Right lobe of liver (tissue), 4 donors: ENCODE measurements at regions not wholly inside any gene's neighbourhood (a gene's known extent, or its start where the extent isn't known, plus 50 kb on each side); places are given as distances from the start of the nearest gene placed in this dataset.

Experiments used
- POLR2A ChIP-seq: fragments of 450-650 bp; IDR thresholded peaks from one replicate; pipeline ENCODE4 v1.6.1; 2017; ENCODE audit warnings: antibody characterized with exemption, mild to moderate bottlenecking
- TF ChIP-seq, protein P1 (sequence below), 4 donors: fragments of 200-600 bp in 3 of 4; fragments of 450-650 bp in 1 of 4; IDR thresholded peaks; one replicate each; pipeline versions ENCODE4 v1.5.1 to v1.8.0; 2016 to 2022; ENCODE audit warnings: antibody characterized with exemption in 4 of 4, mild to moderate bottlenecking in 2 of 4
- donor health status: DM: no; HTN: no; CAD: no.
- donor health status: DM: no; HTN: no; CAD: no.
- donor health status: DM: no; HTN: yes; CAD: no.

DNA sequence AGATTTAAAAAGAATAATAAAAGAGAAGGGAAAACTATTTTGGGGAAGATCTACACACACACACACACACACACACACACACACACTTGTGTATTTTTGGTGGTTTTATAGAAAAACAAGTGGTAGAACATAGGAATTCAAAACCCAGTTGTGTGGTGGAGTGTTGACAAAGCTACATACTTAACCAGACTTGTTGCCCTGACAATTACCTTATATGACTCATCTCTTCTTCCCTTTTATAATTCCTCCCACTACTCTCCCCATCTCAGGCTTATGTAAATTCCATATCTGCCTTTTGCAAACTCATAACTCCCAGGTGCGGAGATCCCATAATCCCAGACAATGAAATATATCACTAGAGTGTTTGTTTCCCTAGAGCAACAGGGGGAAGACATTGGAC, 873.7 kb downstream of the NXPH1 start:
- no peak for TF ChIP-seq POLR2A
- TF ChIP-seq, protein P1, sequence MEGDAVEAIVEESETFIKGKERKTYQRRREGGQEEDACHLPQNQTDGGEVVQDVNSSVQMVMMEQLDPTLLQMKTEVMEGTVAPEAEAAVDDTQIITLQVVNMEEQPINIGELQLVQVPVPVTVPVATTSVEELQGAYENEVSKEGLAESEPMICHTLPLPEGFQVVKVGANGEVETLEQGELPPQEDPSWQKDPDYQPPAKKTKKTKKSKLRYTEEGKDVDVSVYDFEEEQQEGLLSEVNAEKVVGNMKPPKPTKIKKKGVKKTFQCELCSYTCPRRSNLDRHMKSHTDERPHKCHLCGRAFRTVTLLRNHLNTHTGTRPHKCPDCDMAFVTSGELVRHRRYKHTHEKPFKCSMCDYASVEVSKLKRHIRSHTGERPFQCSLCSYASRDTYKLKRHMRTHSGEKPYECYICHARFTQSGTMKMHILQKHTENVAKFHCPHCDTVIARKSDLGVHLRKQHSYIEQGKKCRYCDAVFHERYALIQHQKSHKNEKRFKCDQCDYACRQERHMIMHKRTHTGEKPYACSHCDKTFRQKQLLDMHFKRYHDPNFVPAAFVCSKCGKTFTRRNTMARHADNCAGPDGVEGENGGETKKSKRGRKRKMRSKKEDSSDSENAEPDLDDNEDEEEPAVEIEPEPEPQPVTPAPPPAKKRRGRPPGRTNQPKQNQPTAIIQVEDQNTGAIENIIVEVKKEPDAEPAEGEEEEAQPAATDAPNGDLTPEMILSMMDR (IDR thresholded peaks at IDR 0.05) = no peak
